IMR-90 (cell line): ENCODE measurements at regions not wholly inside any gene's neighbourhood (a gene's known extent, or its start where the extent isn't known, plus 50 kb on each side); places are given as distances from the start of the nearest gene placed in this dataset.

Experiments
- ATAC-seq: fragments of 200-7000 bp; cut with Tn5 transposase; 2 replicates; pipeline ENCODE4 v1.9.1; 2020; ENCODE audit warnings: low read depth, mild to moderate bottlenecking, moderate library complexity
- BruUV-seq: library from RNA; stranded (reverse); fragments of 400-500 nt; replicated peaks from 2 replicates; lab custom pipeline; 2021; lab: Mats Ljungman, UMichigan
- CTCF ChIA-PET: fragments of 300-600 bp; formaldehyde crosslinking; extraction: SDS; loops from one replicate; lab custom pipeline; 2021; ENCODE audit warnings: antibody characterized with exemption; lab: Yijun Ruan, JAX
- POLR2A ChIA-PET: fragments of 300-600 bp; sonication (Branson Sonifier 250); formaldehyde crosslinking; loops from one replicate; lab custom pipeline; 2022; ENCODE audit warnings: antibody characterized with exemption; ENCODE audit not compliant: unreplicated experiment; lab: Charles Lee
- DNase-seq: peaks from one replicate; pipeline ENCODE4 v3.0.0; 2013
- H2AFZ ChIP-seq: replicated peaks from 2 replicates; pipeline ENCODE3; 2013; ENCODE audit warnings: low read length, mild to moderate bottlenecking; ENCODE audit not compliant: poor library complexity
- H2AK5ac ChIP-seq: 2 replicates; pipeline ENCODE4 v1.6.1; 2013; ENCODE audit warnings: low read depth, low read length, inconsistent platforms
- H2AK9ac ChIP-seq: replicated peaks from 2 replicates; pipeline ENCODE3; 2013; ENCODE audit warnings: mild to moderate bottlenecking, low read depth, low read length, moderate library complexity; ENCODE audit not compliant: poor library complexity
- H2BK120ac ChIP-seq: 2 replicates; pipeline ENCODE4 v1.6.1; 2013; ENCODE audit warnings: low read depth, low read length, inconsistent platforms
- H2BK15ac ChIP-seq: 3 replicates; pipeline ENCODE4 v1.6.1; 2013; ENCODE audit warnings: low read depth, low read length, inconsistent platforms
- H2BK20ac ChIP-seq: 2 replicates; pipeline ENCODE4 v1.6.1; 2013; ENCODE audit warnings: low read depth, mild to moderate bottlenecking, inconsistent platforms, low read length, moderate library complexity
- H2BK5ac ChIP-seq: 2 replicates; pipeline ENCODE4 v1.6.1; 2013; ENCODE audit warnings: mild to moderate bottlenecking, low read depth, low read length, inconsistent platforms; ENCODE audit not compliant: poor library complexity, severe bottlenecking
- H3K14ac ChIP-seq: replicated peaks from 2 replicates; pipeline ENCODE4 v1.6.1; 2013; ENCODE audit warnings: low read depth, low read length, inconsistent platforms
- H3K18ac ChIP-seq: 2 replicates; pipeline ENCODE4 v1.6.1; 2013; ENCODE audit warnings: low read depth, low read length, control low read depth
- H3K23ac ChIP-seq: 2 replicates; pipeline ENCODE4 v1.6.1; 2013; ENCODE audit warnings: low read depth, low read length, inconsistent platforms
- H3K27ac ChIP-seq: 2 replicates; pipeline ENCODE4 v1.5.1; 2013; ENCODE audit warnings: mild to moderate bottlenecking, control low read depth, low read length; ENCODE audit not compliant: insufficient read depth
- H3K27me3 ChIP-seq: 2 replicates; pipeline ENCODE4 v1.6.1; 2013; ENCODE audit warnings: low read length; ENCODE audit not compliant: control insufficient read depth, insufficient read depth
- H3K36me3 ChIP-seq: 2 replicates; pipeline ENCODE4 v1.6.1; 2013; ENCODE audit warnings: low read length, mixed read lengths; ENCODE audit not compliant: control insufficient read depth, insufficient read depth
- H3K4ac ChIP-seq: 2 replicates; pipeline ENCODE4 v1.6.1; 2013; ENCODE audit warnings: low read depth, low read length, inconsistent platforms
- H3K4me1 ChIP-seq: 2 replicates; pipeline ENCODE4 v1.6.1; 2013; ENCODE audit warnings: low read length, mixed read lengths; ENCODE audit not compliant: control insufficient read depth, insufficient read depth
- H3K4me2 ChIP-seq: 2 replicates; pipeline ENCODE4 v1.6.1; 2013; ENCODE audit warnings: low read depth, mild to moderate bottlenecking, control low read depth, low read length, moderate library complexity
- H3K4me3 ChIP-seq: 2 replicates; pipeline ENCODE4 v1.5.1; 2013; ENCODE audit warnings: low read depth, mild to moderate bottlenecking, control low read depth, low read length, moderate library complexity; ENCODE audit not compliant: insufficient read depth
- H3K56ac ChIP-seq: 2 replicates; pipeline ENCODE4 v1.6.1; 2013; ENCODE audit warnings: low read length, inconsistent platforms; ENCODE audit not compliant: insufficient read depth; ENCODE audit errors: extremely low read depth
- H3K79me1 ChIP-seq, 2 experiments: 2 replicates each; pipeline ENCODE4 v1.6.1; 2013; ENCODE audit warnings: low read length in 2 of 2, inconsistent platforms in 1 of 2, low read depth in 1 of 2
- H3K9ac ChIP-seq: 2 replicates; pipeline ENCODE4 v1.6.1; 2013; ENCODE audit warnings: low read depth, low read length, control low read depth
- H3K9me1 ChIP-seq: 2 replicates; pipeline ENCODE4 v1.6.1; 2013; ENCODE audit warnings: low read length, inconsistent platforms; ENCODE audit not compliant: insufficient read depth
- H3K9me3 ChIP-seq: 2 replicates; pipeline ENCODE4 v1.6.1; 2013; ENCODE audit warnings: low read length; ENCODE audit not compliant: control insufficient read depth, insufficient read depth
- H4K20me1 ChIP-seq: 2 replicates; pipeline ENCODE4 v1.6.1; 2013; ENCODE audit warnings: low read length, inconsistent platforms; ENCODE audit not compliant: insufficient read depth
- H4K5ac ChIP-seq: 2 replicates; pipeline ENCODE4 v1.6.1; 2013; ENCODE audit warnings: mild to moderate bottlenecking, low read depth, low read length, control low read depth
- H4K8ac ChIP-seq, 2 experiments: 2 replicates each; pipeline ENCODE4 v1.6.1; 2013; ENCODE audit warnings: low read depth in 2 of 2, low read length in 2 of 2, control low read depth in 1 of 2, inconsistent platforms in 1 of 2
- H4K91ac ChIP-seq: 2 replicates; pipeline ENCODE4 v1.6.1; 2013; ENCODE audit warnings: low read depth, low read length, inconsistent platforms; ENCODE audit not compliant: insufficient read depth
- MAFK ChIP-seq: IDR thresholded peaks from 2 replicates; pipeline ENCODE4 v1.6.1; 2012; ENCODE audit warnings: low read depth, low read length, improper control_type of control experiment
- MXI1 ChIP-seq: IDR thresholded peaks from 2 replicates; pipeline ENCODE4 v1.6.1; 2012; ENCODE audit warnings: low read depth, mild to moderate bottlenecking, low read length, moderate library complexity, borderline replicate concordance
- SMC3 ChIP-seq: fragments of 150-350 bp; IDR thresholded peaks from 2 replicates; pipeline ENCODE4 v1.6.1; 2016; ENCODE audit warnings: low read depth, mild to moderate bottlenecking, antibody characterized with exemption, low read length, moderate library complexity
- WGBS, 2 experiments: methylation state at CpG; one replicate each; pipeline versions ENCODE4 v1.1.5 to v1.1.7; 2013; ENCODE audit warnings: missing lambda C conversion rate in 2 of 2; ENCODE audit not compliant: insufficient read length in 1 of 2; ENCODE audit errors: extremely low coverage in 2 of 2; 5-methylcytosine and 5-hydroxymethylcytosine counted together
- dilution Hi-C: fragments of 300-500 bp; cut with HindIII; formaldehyde crosslinking; loops from one replicate; pipeline ENCODE4 v1.14.3; 2018; ENCODE audit warnings: low sequenced_read_pairs; ENCODE audit not compliant: unreplicated experiment
- in situ Hi-C: fragments of 300-500 bp; cut with MboI; formaldehyde crosslinking; loops from 3 replicates; pipeline ENCODE4 v1.14.3; 2019; ENCODE audit warnings: low sequenced_read_pairs, inconsistent platforms, mixed read lengths
- intact Hi-C: fragments of 100-400 bp; cut with micrococcal nuclease; formaldehyde crosslinking; loops from 2 replicates; pipeline ENCODE4 v1.10.0; 2022

GRCh38 chr18:66687635-66688034, 83.7 kb upstream of the CDH19 start:
- ChIA-PET CTCF (no interaction called here), POLR2A (no interaction called here)
- Histone ChIP-seq H2BK15ac (no peak overlapping the region), H3K9me3 (peaks cover 12% of the 10 kb centered on the region), H2AK5ac (no peak overlapping the region), H3K4me1 (no peaks in the 10 kb centered on the region), H3K36me3 (no peaks in the 10 kb centered on the region), H4K5ac (no peak overlapping the region), H3K4ac (no peak overlapping the region), H3K27ac (no peak overlapping the region), H3K4me3 (no peak overlapping the region), H2AFZ (no peak overlapping the region), H2BK120ac (no peak overlapping the region), H4K91ac (no peak overlapping the region), H2BK5ac (no peak overlapping the region), H3K56ac (no peak overlapping the region), H4K20me1 (no peaks in the 10 kb centered on the region), H4K8ac (no peak overlapping the region), H2BK20ac (no peak overlapping the region), H3K23ac (no peak overlapping the region), H3K9me1 (no peaks in the 10 kb centered on the region), H3K79me1 (no peaks in the 10 kb centered on the region), H3K27me3 (no peaks in the 10 kb centered on the region), H3K18ac (no peak overlapping the region), H3K9ac (no peak overlapping the region), H3K4me2 (no peak overlapping the region), H2AK9ac (no peak overlapping the region), H3K14ac (no peak overlapping the region)
- no TSS peak for BruUV-seq
- no CpG with 5 or more reads among the region's 5 CpGs for WGBS, 2 experiments
- no peak for TF ChIP-seq MAFK
- TF ChIP-seq MXI1: no peak
- TF ChIP-seq SMC3: no peak
- in situ Hi-C loops (no loop called here), dilution Hi-C loops (no loop called here), intact Hi-C loops (no loop called here)
- ATAC-seq (no peak), DNase-seq (no peak)
